ENCODE measurements at regions not wholly inside any gene's neighbourhood (a gene's known extent, or its start where the extent isn't known, plus 50 kb on each side); places are given as distances from the start of the nearest gene placed in this dataset.

DNA sequence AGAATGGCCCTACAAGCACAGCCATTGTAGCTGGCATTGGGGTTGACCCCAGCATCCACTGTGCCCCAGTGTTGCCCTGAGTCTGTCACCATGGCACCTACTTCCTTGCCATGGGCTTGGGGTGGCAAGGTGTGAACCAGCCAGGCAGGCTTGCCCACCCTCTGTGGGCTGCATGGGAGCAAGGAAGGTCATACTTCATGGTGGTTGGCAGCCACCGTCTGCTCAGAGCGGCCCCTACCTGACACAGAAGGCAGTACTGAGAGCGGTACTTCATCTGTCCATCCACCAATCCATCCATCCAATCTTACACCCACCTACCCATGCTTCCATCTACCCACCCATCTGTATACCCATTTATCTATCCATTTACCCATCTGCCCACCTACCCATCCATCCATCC is 160.1 kb downstream of the KIF26A start:
- CTCF ChIA-PET = interaction anchor here (0.6 kb wide), 1 partner anchor 253 kb away, joined by 5 read pairs; no protein-coding TSS in a partner anchor
- POLR2A ChIA-PET = no interaction called here
- TF ChIP-seq ZNF366 (tag by site-specific recombination; conservative IDR thresholded peaks at IDR 0.05) (peak; percentile 86), KLF8 (tag by site-specific recombination; IDR thresholded peaks at IDR 0.05) (no peak), ZNF202 (tag by site-specific recombination; IDR thresholded peaks at IDR 0.05; ENCODE audit: borderline replicate concordance) (no peak), ZNF473 (tag by site-specific recombination; IDR thresholded peaks at IDR 0.05) (no peak)
- TF ChIP-seq, protein P1, sequence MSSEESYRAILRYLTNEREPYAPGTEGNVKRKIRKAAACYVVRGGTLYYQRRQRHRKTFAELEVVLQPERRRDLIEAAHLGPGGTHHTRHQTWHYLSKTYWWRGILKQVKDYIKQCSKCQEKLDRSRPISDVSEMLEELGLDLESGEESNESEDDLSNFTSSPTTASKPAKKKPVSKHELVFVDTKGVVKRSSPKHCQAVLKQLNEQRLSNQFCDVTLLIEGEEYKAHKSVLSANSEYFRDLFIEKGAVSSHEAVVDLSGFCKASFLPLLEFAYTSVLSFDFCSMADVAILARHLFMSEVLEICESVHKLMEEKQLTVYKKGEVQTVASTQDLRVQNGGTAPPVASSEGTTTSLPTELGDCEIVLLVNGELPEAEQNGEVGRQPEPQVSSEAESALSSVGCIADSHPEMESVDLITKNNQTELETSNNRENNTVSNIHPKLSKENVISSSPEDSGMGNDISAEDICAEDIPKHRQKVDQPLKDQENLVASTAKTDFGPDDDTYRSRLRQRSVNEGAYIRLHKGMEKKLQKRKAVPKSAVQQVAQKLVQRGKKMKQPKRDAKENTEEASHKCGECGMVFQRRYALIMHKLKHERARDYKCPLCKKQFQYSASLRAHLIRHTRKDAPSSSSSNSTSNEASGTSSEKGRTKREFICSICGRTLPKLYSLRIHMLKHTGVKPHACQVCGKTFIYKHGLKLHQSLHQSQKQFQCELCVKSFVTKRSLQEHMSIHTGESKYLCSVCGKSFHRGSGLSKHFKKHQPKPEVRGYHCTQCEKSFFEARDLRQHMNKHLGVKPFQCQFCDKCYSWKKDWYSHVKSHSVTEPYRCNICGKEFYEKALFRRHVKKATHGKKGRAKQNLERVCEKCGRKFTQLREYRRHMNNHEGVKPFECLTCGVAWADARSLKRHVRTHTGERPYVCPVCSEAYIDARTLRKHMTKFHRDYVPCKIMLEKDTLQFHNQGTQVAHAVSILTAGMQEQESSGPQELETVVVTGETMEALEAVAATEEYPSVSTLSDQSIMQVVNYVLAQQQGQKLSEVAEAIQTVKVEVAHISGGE (tag by site-specific recombination; conservative IDR thresholded peaks at IDR 0.05; ENCODE audit: low read depth) = no peak
- Histone ChIP-seq H3K4me1 (ENCODE audit: control insufficient read depth, insufficient read depth, low read length) (no peaks in the 10 kb centered on the region), H3K27ac (ENCODE audit: extremely low read depth, low read depth, low read length) (no peak overlapping the region), H3K9me3 (ENCODE audit: control insufficient read depth, insufficient read depth, low read depth, low read length) (no peaks in the 10 kb centered on the region), H3K4me3 (ENCODE audit: low read depth, low read length) (no peak overlapping the region), H3K36me3 (ENCODE audit: control insufficient read depth in 2 of 2, insufficient read depth in 1 of 2, low read length in 2 of 2) (no peaks in the 10 kb centered on the region)

DNA sequence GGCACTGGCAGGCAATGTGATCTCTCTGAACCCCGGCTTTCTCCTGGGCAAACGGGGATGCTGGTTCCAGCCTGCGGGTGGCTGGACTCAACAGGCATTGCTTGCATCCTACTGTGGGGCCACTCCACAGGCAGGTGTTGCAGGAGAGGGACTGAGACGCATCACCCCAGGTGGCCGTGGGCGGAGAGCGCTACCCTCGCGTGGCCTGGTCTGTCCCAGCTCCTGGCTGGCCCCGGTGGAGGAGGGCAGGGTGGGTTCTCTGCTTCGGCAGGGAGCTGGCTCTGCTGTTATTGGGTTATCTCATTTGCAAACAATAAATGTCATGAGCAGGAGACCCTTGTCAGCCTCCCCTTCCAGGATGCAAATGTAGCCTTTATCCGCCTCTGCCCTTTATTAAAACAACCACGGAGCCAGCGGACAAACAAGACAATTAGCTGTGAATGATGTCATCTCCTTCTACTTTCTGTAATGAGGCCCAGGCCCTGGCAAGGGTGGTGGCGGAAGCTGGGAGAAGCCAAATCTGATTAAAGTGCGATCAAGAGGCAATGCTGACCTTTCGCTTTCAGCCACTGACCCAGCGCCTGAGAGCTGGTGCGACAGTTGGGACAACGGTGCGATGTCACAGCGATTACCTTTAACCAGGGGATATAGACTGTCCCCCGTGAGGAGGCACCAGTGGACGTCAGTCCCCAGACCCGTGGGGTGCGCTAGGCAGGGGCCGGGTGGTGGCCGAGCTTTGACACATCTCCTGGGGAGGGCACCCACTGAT is 161.8 kb downstream of the KIF26A start:
- ChIA-PET CTCF (interaction anchor here (0.6 to 1.0 kb wide), 3 partner anchors 165 to 264 kb away, joined by 3 to 4 read pairs (median 4); no protein-coding TSS in a partner anchor), POLR2A (no interaction called here)
- H3K27ac ChIP-seq (ENCODE audit: extremely low read depth, low read depth, low read length) = no peak overlapping the region
- no peaks in the 10 kb centered on the region for H3K36me3 ChIP-seq (ENCODE audit: control insufficient read depth in 2 of 2, insufficient read depth in 1 of 2, low read length in 2 of 2)
- no peak overlapping the region for H3K4me3 ChIP-seq (ENCODE audit: low read depth, low read length)
- no peaks in the 10 kb centered on the region for H3K9me3 ChIP-seq (ENCODE audit: control insufficient read depth, insufficient read depth, low read depth, low read length)
- H3K4me1 ChIP-seq (ENCODE audit: control insufficient read depth, insufficient read depth, low read length) = no peaks in the 10 kb centered on the region
- TF ChIP-seq ZNF701 (tag by site-specific recombination; IDR thresholded peaks at IDR 0.05) (no peak), ZNF514 (tag by site-specific recombination; IDR thresholded peaks at IDR 0.05) (no peak), ZNF24 (tag by site-specific recombination; IDR thresholded peaks at IDR 0.05) (no peak), WT1 (tag by site-specific recombination; IDR thresholded peaks at IDR 0.05) (no peak), ZFP69B (tag by site-specific recombination; IDR thresholded peaks at IDR 0.05) (0 out of 2 replicates have a peak, but pooled peaks have one; percentile 27), KLF7 (tag by site-specific recombination; IDR thresholded peaks at IDR 0.05; ENCODE audit: borderline replicate concordance) (no peak), SCRT2 (tag by site-specific recombination; IDR thresholded peaks at IDR 0.05) (peak; percentile 98), ZNF2 (tag by site-specific recombination; IDR thresholded peaks at IDR 0.05) (no peak), ZNF214 (tag by site-specific recombination; IDR thresholded peaks at IDR 0.05; ENCODE audit: borderline replicate concordance) (no peak), ZSCAN23 (tag by site-specific recombination; IDR thresholded peaks at IDR 0.05) (no peak)
- TF ChIP-seq, protein P2, sequence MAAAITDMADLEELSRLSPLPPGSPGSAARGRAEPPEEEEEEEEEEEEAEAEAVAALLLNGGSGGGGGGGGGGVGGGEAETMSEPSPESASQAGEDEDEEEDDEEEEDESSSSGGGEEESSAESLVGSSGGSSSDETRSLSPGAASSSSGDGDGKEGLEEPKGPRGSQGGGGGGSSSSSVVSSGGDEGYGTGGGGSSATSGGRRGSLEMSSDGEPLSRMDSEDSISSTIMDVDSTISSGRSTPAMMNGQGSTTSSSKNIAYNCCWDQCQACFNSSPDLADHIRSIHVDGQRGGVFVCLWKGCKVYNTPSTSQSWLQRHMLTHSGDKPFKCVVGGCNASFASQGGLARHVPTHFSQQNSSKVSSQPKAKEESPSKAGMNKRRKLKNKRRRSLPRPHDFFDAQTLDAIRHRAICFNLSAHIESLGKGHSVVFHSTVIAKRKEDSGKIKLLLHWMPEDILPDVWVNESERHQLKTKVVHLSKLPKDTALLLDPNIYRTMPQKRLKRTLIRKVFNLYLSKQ (tag by site-specific recombination; IDR thresholded peaks at IDR 0.05; ENCODE audit: borderline replicate concordance) = no peak
- TF ChIP-seq, protein P3, sequence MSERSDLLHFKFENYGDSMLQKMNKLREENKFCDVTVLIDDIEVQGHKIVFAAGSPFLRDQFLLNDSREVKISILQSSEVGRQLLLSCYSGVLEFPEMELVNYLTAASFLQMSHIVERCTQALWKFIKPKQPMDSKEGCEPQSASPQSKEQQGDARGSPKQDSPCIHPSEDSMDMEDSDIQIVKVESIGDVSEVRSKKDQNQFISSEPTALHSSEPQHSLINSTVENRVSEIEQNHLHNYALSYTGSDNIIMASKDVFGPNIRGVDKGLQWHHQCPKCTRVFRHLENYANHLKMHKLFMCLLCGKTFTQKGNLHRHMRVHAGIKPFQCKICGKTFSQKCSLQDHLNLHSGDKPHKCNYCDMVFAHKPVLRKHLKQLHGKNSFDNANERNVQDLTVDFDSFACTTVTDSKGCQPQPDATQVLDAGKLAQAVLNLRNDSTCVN (tag by site-specific recombination; optimal IDR thresholded peaks at IDR 0.05) = no peak
- TF ChIP-seq, protein P4, sequence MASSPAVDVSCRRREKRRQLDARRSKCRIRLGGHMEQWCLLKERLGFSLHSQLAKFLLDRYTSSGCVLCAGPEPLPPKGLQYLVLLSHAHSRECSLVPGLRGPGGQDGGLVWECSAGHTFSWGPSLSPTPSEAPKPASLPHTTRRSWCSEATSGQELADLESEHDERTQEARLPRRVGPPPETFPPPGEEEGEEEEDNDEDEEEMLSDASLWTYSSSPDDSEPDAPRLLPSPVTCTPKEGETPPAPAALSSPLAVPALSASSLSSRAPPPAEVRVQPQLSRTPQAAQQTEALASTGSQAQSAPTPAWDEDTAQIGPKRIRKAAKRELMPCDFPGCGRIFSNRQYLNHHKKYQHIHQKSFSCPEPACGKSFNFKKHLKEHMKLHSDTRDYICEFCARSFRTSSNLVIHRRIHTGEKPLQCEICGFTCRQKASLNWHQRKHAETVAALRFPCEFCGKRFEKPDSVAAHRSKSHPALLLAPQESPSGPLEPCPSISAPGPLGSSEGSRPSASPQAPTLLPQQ (tag by site-specific recombination; IDR thresholded peaks at IDR 0.05) = 0 out of 2 replicates have a peak, but pooled peaks have one; percentile 35
- TF ChIP-seq, protein P5, sequence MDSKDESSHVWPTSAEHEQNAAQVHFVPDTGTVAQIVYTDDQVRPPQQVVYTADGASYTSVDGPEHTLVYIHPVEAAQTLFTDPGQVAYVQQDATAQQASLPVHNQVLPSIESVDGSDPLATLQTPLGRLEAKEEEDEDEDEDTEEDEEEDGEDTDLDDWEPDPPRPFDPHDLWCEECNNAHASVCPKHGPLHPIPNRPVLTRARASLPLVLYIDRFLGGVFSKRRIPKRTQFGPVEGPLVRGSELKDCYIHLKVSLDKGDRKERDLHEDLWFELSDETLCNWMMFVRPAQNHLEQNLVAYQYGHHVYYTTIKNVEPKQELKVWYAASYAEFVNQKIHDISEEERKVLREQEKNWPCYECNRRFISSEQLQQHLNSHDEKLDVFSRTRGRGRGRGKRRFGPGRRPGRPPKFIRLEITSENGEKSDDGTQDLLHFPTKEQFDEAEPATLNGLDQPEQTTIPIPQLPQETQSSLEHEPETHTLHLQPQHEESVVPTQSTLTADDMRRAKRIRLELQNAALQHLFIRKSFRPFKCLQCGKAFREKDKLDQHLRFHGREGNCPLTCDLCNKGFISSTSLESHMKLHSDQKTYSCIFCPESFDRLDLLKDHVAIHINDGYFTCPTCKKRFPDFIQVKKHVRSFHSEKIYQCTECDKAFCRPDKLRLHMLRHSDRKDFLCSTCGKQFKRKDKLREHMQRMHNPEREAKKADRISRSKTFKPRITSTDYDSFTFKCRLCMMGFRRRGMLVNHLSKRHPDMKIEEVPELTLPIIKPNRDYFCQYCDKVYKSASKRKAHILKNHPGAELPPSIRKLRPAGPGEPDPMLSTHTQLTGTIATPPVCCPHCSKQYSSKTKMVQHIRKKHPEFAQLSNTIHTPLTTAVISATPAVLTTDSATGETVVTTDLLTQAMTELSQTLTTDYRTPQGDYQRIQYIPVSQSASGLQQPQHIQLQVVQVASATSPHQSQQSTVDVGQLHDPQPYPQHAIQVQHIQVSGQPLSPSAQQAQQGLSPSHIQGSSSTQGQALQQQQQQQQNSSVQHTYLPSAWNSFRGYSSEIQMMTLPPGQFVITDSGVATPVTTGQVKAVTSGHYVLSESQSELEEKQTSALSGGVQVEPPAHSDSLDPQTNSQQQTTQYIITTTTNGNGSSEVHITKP (tag by site-specific recombination; IDR thresholded peaks at IDR 0.05) = peak; percentile 37; the same call in 1 of the 2 replicates
- TF ChIP-seq, protein P6, sequence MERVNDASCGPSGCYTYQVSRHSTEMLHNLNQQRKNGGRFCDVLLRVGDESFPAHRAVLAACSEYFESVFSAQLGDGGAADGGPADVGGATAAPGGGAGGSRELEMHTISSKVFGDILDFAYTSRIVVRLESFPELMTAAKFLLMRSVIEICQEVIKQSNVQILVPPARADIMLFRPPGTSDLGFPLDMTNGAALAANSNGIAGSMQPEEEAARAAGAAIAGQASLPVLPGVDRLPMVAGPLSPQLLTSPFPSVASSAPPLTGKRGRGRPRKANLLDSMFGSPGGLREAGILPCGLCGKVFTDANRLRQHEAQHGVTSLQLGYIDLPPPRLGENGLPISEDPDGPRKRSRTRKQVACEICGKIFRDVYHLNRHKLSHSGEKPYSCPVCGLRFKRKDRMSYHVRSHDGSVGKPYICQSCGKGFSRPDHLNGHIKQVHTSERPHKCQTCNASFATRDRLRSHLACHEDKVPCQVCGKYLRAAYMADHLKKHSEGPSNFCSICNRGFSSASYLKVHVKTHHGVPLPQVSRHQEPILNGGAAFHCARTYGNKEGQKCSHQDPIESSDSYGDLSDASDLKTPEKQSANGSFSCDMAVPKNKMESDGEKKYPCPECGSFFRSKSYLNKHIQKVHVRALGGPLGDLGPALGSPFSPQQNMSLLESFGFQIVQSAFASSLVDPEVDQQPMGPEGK (tag by site-specific recombination; IDR thresholded peaks at IDR 0.05) = no peak

Measured in HEK293 (cell line).